ENCODE measurements at regions not wholly inside any gene's neighbourhood (a gene's known extent, or its start where the extent isn't known, plus 50 kb on each side); places are given as distances from the start of the nearest gene placed in this dataset.

DNA sequence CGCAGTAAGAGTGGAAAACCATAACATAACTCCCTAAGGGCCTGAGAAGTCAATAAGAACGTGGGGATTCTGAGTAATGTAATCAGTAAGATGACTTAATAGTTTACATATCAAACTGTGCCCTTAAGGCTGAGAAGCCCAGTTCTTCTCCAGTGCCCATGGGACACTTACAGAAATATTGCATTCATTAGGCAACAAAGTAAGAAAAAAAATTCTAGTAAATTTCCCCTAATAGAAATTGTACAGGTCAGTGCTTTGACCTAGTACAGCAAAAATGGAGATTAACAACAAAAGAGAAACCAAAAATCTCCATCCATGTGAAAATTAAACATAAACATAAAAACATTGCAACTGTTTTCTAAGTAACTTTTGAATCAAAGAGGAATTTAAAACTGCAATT, 139.8 kb upstream of the HS6ST1 start:
- Histone ChIP-seq H3K79me2 (ENCODE audit: control insufficient read depth, insufficient read depth, low read length) (no peaks in the 10 kb centered on the region), H3K4me3 (replicated peaks in 1 of 3; ENCODE audit: insufficient read depth in 1 of 3, low read depth in 1 of 3, low read length in 3 of 3) (no peak overlapping the region), H4K20me1 (replicated peaks; ENCODE audit: control insufficient read depth, extremely low read depth, insufficient read depth, low read length) (no peaks in the 10 kb centered on the region), H3K36me3 (ENCODE audit: control insufficient read depth in 2 of 2, extremely low read depth in 1 of 2, insufficient read depth in 2 of 2, low read length in 2 of 2) (no peaks in the 10 kb centered on the region), H3K9me3 (replicated peaks; ENCODE audit: control insufficient read depth, insufficient read depth, low read length) (no peaks in the 10 kb centered on the region), H3K27ac (ENCODE audit: insufficient read depth, low read depth, low read length) (no peak overlapping the region), H3K9me1 (replicated peaks; ENCODE audit: control insufficient read depth, extremely low read depth, insufficient read depth, low read length) (no peaks in the 10 kb centered on the region), H2AFZ (ENCODE audit: low read depth, low read length) (no peak overlapping the region), H3K9ac (replicated peaks; ENCODE audit: extremely low read depth, insufficient read depth, low read length) (no peak overlapping the region), H3K4me1 (ENCODE audit: control insufficient read depth, extremely low read depth, insufficient read depth, low read length) (no peaks in the 10 kb centered on the region), H3K27me3 (ENCODE audit: control insufficient read depth in 2 of 2, insufficient read depth in 2 of 2, low read length in 2 of 2) (no peaks in the 10 kb centered on the region), H3K4me2 (ENCODE audit: insufficient read depth, low read length) (no peak overlapping the region)
- no peak for TF ChIP-seq GATA2 (IDR thresholded peaks at IDR 0.05; ENCODE audit: insufficient read depth, insufficient read length, low read depth, low read length)
- no peak for TF ChIP-seq EZH2 (IDR thresholded peaks at IDR 0.05; ENCODE audit: borderline replicate concordance, low read depth, low read length, severe bottlenecking)
- TF ChIP-seq, protein P1, sequence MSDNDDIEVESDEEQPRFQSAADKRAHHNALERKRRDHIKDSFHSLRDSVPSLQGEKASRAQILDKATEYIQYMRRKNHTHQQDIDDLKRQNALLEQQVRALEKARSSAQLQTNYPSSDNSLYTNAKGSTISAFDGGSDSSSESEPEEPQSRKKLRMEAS (IDR thresholded peaks at IDR 0.05; ENCODE audit: insufficient read depth, insufficient read length): no peak
- TF ChIP-seq POLR2AphosphoS5 (IDR thresholded peaks at IDR 0.05; ENCODE audit: insufficient read depth, low read depth, low read length): no peak
- TF ChIP-seq, protein P2, sequence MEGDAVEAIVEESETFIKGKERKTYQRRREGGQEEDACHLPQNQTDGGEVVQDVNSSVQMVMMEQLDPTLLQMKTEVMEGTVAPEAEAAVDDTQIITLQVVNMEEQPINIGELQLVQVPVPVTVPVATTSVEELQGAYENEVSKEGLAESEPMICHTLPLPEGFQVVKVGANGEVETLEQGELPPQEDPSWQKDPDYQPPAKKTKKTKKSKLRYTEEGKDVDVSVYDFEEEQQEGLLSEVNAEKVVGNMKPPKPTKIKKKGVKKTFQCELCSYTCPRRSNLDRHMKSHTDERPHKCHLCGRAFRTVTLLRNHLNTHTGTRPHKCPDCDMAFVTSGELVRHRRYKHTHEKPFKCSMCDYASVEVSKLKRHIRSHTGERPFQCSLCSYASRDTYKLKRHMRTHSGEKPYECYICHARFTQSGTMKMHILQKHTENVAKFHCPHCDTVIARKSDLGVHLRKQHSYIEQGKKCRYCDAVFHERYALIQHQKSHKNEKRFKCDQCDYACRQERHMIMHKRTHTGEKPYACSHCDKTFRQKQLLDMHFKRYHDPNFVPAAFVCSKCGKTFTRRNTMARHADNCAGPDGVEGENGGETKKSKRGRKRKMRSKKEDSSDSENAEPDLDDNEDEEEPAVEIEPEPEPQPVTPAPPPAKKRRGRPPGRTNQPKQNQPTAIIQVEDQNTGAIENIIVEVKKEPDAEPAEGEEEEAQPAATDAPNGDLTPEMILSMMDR (IDR thresholded peaks at IDR 0.05; ENCODE audit: extremely low read depth in 1 of 2, insufficient read depth in 1 of 2, low read depth in 1 of 2, low read length in 2 of 2): no peak
- no peak for TF ChIP-seq POLR2A (IDR thresholded peaks at IDR 0.05; ENCODE audit: low read depth, low read length)
- TF ChIP-seq JUN (IDR thresholded peaks at IDR 0.05; ENCODE audit: borderline replicate concordance, insufficient read depth, insufficient read length, low read depth): no peak
- TF ChIP-seq MYC (IDR thresholded peaks at IDR 0.05; ENCODE audit: low read depth, low read length): no peak
- TF ChIP-seq FOS (IDR thresholded peaks at IDR 0.05; ENCODE audit: borderline replicate concordance, insufficient read depth, low read length): no peak
- POLR2A ChIA-PET: no interaction called here
- dilution Hi-C loops (cut with MboI; ENCODE audit: extremely low pct_ligation_motif_present, low sequenced_read_pairs): no loop called here
- intact Hi-C loops (cut with micrococcal nuclease): no loop called here
- no TSS peak for BruUV-seq (replicated peaks)
- CTCF ChIA-PET: no interaction called here
- DNase-seq (ENCODE audit: low read depth, low spot score) (no peak), FAIRE-seq (no peak)
